ENCODE measurements at regions not wholly inside any gene's neighbourhood (a gene's known extent, or its start where the extent isn't known, plus 50 kb on each side); places are given as distances from the start of the nearest gene placed in this dataset.

DNA sequence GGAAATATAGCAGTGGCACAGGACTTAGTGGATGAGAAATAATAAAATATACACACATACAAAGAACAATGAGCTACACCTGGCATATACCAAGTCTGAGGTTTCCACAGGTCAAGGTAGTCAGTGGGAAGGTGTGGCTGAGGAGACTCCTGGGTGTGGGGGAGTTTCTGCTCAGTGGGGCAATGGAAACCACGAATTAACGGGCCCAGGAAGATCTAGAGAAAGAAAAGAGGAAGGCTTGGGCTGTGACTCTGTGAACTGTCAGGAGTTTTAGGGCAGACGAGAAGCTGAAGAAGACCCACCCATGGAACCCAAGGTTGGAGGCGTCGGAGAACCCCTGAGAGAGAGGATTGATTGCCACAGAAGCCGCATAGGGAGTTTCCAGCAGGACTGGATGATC lies 196.5 kb downstream of the HERPUD2 start:
- DNase-seq: no peak

DNA sequence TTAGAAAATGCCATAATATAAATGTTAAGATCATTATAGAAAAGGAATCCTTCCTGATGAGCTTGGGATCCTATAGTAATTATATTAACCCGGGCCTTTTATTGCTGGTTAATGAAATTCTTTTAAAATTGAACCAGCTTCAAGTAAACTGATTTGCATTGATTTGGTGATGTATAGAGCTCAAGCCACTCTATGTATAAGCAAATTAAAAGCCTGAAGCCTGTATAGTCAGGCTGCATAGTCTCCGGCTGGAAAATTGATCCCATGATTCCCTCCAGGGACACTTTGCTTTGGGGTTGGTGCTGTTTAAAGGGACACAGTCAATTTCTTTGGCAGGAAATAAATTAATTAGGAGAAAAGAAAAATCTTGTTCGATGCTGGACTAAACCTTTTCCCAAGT lies 199.1 kb downstream of the HERPUD2 start:
- no peak for DNase-seq

DNA sequence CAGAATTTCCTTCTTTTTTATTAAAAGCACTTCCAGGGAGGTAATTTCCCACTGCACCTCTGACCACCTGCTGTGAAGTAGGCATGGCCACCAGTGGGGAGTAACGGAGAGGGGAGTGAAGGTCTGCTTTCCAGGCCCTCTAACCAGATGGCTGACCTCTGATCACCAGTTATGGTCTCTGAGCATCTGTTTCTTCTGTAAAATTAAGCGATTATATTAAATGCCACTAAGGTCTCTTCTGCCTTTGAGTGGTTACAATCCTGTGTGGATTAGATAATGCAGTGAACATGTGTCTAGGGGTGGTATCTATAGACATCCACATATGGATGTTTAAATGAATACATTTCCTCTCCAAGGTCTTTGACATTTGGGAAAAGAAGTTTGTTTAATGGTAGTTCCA lies 199.6 kb downstream of the HERPUD2 start:
- no peak for DNase-seq

DNA sequence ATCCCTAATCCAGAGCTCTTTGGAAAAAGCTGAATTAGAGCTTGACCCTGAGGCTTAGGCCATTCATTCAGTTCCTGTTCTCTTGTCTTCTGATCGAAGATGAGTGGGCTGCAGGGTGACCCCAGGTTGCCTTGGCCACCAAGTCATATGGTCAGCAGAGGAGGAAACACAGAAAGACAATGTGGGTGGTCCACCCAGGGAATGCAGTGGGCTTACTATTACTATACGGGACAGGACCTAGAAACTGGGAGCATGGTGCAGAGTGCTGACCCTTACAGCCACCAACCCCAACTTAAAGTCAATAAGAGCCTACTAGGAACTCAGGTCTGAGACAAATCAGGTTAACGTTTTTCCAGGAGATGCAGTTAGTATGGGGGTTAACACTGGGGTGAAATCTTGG lies 200.5 kb downstream of the HERPUD2 start:
- no peak for DNase-seq

DNA sequence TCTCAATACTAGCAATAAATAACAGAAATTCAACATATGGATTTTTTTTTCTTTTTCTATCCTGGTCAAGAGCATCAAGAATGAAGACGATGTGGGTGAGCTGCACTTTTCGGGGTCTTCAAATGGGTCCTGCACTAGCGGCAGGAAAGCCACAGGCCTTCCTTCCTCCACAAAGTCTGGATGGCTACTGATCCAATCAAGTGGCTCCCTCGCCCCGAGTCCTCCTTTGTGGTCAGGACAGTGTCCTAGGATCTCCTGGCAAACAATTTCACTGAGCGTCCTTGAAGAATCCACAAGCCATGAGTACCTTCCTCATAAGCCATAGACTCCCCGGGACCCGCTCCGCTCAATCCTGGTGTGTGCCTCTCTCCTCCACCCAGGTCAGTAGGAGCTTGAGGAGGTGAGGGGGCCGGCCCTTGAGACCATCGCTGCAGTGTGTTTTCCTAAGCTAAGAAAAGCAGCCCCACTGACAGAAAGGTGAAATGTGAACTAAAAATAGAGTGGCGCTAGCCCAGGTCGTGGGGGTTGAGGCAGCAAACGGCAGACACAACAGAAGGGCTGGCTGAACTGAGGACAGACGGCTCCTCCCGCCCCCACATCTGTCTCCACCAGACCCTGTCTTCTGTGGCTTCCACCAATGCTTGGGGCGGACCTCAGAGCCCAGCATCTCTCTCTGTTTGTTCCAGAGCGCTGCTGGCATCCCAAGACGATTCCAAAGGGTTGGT lies 202.3 kb downstream of the HERPUD2 start:
- DNase-seq: no peak

DNA sequence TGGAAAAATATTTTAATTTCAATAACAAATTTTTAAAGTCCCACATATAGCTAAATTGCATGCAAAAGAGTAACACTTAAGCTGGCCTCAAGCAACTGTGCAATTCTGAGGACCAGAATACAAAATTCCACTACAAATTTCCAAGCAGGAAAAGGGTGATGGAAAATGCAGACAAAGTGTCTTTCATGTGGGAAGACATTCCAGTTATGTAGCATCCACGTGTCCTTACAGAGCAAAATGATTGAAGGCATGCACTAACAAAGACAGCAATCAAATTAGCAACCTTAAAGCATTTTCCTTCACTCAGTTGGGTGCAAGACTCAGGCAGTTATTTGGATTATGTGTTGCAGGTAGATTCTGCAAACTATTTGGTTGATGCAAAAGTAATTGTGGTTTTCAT lies 203.7 kb downstream of the HERPUD2 start:
- no peak for DNase-seq

DNA sequence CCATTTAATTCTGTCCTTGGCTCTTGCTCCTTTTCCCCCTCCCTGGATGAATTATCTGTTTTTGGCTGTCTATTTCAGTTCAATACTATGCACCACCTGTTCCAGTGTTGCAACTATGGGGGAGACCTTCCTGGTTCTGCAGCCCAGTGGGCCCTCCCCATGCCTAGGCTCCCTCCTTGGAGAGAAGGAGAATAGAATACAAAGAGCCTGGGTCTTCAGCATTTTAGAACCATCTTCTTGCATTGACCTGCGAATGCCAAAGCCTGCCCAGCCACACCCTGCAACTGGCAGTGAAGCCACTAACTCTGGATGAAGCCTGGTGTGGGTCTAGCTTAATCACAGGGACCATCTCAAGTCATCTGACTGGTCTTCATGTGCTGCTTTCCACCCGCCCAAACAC lies 207.1 kb downstream of the HERPUD2 start:
- no peak for DNase-seq

DNA sequence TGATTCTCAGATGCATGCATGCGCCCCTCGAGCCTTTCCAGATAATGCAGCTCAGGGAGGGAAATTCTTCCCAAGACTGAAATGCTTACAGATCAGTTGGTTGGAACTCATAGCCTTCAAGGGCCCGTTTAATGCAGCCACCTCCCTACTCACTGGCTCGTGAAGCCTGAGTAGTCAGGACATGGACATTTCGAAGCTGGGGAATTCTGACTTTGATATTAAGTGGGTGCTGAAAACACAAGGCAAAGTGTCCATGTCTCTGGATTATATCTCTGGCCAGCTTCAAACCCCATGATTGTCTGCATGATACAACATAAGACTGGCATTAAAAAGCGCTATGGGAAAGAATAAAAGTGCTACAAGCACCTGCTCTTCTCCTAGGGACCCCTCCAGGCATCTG lies 207.5 kb downstream of the HERPUD2 start:
- DNase-seq: no peak

DNA sequence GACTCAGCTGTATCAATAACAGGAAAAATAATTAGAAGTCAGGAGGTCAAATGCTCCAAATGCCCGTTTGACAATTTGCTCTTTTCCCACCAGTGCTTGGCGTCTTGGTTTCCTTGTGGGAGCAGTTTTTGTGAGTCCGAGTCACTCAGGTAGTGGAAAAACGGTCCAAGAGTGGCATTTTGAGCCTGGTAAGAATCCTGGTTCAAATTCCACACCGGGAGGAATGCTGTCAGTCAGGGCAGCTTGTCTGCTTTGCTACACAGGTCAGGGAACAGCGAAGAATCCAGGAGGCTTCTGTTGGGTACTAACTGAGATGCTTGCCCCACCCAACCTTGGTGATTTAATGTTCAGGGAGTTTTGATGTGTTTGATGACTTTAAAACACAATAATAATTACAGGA lies 209.5 kb downstream of the HERPUD2 start:
- DNase-seq: no peak

DNA sequence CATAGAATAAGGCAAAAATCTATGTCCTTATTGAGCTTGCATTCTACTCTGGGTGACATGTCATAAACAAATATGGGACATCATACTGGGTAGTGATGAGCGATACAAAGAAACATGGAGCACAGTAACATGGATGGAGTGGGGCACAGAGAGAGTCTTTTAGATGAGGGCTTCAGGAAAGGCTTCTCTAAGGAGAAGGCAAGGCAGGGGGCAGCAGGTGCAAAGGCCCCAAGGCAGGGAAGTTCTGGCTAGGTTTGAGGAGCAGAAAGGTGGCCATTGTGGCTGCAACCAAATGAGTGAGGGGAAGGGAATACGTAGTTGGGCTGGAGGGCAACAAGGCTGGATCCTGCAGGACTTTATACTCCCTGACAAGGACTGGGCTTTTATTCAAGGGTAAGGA lies 211.4 kb downstream of the HERPUD2 start:
- no peak for DNase-seq

DNA sequence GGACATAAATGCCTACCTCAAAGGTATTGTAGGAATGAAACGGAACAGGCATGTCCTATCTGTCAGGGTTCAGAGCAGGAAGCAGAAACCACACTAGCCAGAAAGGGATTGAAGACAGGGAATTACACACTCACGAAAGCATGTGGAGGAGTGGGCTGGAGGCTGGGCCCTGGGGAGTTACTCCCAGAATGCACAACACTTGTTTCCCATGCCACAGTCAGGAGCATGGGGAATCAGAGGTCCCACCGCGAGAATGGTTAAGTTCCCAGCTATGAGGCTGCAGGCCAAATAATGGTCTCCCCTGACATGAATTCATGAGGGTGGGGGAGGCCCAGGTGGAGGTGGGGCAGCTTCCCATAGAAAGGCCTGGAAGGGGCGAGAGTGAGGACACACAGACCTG lies 212.7 kb downstream of the HERPUD2 start:
- no peak for DNase-seq

DNA sequence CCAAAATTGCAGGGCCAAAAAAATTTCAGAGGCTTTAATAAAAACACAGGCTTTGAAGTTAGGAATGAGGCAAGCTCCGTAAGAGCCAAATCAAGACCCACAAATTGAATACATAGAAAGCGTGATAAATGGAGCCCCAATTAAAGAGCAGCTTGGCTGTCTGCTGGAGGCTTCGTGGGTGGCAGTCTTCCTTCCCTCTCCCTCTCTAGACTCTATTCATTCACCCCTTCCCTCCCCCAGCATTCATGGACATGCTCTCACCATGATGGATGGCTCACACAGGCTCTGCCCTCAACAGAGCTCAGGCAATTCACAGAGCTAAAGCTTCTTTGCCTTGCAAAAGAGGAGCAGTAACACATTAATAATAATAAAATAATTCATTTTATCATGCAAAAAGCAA lies 214.1 kb downstream of the HERPUD2 start:
- no peak for DNase-seq

DNA sequence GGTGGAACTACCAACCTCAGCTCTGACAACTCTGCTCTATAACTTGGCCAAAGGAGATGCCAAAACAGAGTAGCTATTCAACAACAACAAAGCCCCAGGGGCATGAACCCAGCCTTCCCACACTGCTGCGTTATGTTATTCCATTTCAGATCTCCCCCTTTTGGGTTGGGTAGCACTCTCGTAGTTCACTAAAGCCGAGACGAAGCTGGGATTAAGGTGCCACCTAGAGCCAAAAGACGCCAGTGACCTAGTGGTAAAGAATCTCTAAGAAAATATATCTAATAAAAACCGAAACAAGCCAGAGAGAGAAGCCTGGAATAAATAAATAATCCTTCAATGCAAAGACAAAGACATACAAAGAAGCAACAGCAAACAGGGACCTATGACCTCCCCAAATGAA lies 217.3 kb downstream of the HERPUD2 start:
- DNase-seq: no peak

DNA sequence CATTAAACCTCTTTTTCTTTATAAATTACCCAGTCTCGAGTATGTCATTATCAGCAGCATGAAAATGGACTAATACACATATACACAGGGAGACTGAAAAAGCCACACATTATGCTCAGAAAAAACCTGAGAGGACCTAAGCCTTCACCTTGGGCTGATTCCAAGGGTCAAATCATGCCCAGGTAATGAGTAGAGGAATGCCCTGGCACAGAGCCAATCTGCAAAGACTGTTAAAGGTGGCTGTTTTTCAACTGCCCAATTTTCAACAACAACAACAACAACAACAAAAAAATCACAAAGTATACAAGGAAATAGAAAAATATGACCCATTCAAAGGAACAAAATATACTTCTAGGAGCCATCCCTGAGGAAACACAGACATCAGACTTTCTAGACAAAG lies 220.2 kb upstream of the TBX20 start:
- no peak for DNase-seq

DNA sequence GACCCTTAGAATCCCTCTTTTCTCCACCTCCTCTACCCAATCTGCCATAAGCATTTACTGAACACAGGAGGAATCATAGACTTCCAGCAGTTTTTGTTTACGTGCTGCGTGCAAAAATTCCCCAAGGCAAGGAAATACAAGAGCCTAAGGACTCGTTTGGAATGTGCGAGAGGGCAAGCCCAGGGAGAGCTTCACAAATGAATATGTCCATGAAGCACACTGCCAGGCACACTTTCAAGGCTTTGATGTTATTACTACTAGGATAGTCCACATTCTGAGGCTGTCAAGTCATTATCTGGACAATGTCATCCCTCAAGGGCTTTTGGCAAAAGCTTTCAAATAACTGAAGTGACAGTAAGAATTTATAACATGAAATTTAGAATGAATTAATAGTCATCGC lies 214.7 kb upstream of the TBX20 start:
- DNase-seq: no peak

DNA sequence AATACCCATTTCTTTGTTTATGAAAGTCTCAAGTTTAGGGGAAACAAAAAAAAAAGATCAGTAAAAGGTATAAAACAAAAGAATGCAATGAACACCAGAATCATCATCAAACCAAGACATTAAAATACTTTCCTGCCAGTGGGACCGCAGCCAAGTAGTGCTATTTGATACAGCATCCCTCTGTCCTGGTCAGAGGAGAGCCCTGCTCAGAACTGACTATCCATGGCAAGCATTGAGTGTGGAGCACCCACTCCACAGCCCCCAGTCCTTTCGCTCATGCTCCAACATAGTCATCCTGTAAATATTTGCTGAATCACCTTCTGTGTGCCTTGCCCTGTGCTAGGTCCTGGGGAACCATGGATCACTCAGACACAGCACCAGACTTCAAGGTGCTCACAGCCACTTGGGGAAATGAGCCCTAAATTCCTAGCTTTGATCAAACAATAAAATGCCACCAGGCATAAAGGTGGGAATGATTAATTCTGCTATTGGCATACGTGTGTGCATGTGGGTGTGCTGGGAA lies 213.6 kb upstream of the TBX20 start:
- no peak for DNase-seq

DNA sequence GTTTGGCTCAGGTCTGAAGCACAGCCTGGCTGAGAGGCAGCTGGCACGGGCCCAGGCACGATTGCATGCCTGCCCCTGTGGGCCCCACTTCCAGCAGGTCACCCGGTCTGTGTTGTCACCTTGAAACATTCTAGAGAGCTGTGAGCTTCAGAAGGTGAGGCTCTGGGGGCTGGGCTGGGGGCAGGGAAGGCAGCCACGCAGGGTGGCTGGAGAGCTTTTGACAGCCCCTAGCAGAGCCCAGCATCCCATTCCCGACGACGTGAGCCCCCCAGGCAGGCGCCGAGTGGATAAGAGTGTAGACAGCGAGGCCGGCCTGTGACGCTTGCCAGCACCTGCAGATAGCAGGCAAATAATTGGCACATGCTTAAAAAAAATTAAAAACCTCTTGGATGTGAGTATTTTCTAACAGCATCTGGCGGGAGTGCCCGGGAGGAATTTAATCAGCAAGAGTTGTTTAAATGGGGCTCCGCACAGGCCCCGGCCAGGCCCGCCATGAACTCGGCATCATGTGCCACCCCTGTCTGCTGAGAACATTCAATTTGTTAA lies 212.0 kb upstream of the TBX20 start:
- no peak for DNase-seq

DNA sequence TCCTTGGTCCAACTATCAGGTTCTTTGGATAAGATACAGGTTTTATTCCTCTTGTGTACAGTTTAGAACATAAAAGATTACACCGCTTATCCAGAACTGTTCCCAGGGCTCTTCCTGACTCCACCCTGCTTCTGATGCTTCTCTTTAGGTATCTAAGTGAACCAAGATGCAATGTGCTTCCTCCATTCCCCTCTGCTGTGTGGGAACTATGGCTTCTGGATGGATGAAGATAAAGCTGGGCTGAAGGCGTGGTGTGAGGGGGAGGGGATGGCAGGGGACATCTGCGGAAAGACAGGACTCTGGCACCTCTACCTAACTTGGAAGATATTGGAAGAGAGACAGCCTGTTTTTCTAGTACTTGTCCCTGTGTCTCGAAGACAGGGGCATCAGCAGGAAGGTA lies 209.9 kb upstream of the TBX20 start:
- no peak for DNase-seq

DNA sequence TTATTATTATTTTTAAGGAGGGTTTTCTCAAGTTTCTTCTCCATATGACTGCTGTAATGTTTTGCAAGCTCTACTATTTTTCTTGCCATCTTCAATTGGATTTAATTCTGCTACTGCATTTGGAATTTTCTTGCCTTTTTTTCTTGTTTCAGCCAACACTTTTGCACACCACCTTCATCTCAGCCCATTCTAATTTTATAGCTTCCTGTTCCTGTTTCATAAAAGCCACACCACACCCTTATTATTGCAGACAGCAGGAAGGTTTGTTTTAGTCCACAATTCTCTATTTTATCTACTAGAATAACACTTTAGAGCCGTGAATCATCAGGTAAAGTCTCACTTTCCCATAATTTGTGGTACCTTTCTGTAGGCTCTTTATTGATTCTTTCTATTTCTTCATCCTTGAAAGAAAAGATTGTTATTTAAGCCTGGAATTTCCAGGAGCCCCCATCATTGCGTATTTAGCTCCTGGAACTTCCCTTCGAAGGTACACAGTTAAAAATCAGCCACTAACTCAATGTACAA lies 209.3 kb upstream of the TBX20 start:
- no peak for DNase-seq

DNA sequence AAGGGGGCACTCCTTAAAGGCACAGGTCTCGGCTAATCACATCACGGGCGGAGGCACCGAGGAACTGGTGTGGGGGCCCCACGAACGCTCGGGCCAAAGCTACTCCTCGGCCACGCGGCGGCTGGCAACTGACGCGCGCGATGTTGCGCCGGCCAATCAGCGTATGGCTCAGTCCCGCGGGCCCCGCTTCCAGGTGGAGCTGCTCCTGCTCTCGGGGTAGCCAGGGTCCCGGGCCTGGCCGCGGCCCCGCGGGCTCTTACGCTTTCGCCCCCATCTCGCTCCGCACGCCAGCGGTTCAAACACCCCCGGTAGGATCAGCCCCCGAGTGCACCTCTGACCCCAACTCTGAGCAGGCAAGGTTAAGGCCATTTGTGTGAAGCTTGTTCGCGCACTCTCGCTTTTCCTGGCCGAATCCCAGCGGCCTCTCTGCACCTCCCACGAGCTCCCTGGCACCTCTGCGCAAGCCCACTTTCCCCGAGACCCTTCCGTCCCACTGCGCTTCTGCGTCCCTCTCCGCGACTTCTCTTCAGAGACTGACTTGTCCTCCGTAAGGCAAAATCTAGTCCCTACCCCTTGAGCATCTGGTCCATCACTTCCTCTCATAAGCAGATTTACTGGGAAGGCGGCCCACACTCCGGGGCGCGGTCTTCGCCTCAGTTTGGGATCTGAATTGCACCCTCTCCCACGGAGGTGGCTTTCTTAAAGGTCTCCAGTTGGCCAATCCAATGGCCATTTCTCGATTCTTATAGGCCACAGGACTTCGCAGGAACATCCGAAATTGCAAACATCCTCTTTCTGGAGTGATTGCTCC lies 200.9 kb upstream of the TBX20 start:
- DNase-seq: no peak

DNA sequence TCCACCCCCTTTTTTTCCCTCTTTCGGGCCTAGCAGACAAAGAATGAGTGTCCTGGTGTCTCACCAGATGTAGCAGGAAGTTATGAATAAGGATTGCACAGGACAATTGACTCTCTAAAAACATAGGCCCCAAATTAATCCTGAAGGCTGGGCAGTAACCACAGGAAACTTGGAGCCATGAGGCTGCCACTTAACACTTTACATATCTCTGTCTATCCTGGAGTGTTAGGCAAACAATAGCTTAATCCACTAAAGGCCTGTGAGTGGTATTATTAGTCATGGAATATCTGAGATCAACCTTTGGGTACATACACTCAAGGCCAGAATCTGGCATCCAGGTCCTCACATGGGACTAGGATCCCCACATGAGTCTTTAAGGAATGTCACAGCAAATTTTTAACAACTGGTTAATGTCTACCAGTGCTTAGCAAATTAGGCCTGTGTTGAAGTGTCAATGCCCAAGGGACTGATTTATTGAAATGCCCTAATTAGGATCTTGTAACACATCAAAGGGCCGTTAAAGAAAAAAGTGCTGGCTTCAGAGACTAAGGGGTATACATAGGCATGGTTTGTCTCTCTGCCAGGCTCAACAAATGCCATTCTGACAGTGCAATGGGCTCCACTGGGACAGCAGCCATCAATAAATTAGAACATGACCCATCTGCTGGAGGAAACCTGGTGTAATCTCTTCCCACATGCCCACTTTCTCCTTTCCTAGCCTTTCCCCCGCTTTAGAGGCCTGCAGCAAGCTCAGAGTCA lies 196.7 kb upstream of the TBX20 start:
- DNase-seq: no peak

DNA sequence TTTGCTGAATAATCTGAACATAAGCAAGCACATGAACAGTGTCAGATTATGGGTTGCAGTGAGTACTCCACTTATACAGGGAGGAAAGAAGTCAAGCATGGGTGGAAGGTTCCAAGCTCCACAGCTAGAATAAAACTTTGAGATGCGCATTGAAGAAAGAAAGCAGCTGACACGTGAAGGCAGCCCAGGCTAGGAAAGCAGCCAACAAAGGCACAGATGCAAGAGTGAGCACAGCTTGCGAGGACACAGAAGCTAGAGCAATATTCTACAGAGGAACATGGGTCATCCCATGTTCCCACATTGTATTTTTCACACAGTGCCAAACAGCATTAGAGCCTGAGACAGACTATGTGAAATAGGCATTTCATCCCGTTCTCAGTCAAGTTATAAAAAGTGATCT lies 194.6 kb upstream of the TBX20 start:
- no peak for DNase-seq

DNA sequence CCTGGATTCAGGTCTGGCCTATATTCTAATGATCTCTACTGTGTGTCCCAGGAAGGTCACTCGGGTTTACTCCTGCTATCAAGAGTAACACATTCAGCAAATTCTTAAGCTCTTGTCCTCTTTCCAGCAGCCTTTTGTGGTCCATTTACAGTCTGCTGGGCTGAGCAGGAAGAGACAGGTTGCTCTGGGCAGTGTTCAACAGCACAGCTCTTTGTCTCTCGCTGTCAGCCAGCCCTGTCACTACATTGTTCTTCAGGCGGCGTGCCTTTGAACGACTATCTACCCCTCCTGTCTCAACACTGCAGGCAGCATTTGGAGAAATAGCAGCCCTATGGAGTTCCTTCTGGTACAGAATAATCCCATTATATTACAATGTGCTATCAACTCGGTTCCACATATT lies 192.2 kb upstream of the TBX20 start:
- DNase-seq: no peak
